Esophagus muscularis mucosa (tissue), 3 donors: ENCODE measurements at regions not wholly inside any gene's neighbourhood (a gene's known extent, or its start where the extent isn't known, plus 50 kb on each side); places are given as distances from the start of the nearest gene placed in this dataset.

Source experiments
- EP300 ChIP-seq: sonication (generic); formaldehyde crosslinking; IDR thresholded peaks from one replicate; pipeline ENCODE4 v1.6.1; 2017; ENCODE audit warnings: antibody characterized with exemption
- POLR2A ChIP-seq: fragments of 450-650 bp; IDR thresholded peaks from one replicate; pipeline ENCODE4 v1.6.1; 2017; ENCODE audit warnings: antibody characterized with exemption, moderate library complexity, mild to moderate bottlenecking, low read depth
- POLR2AphosphoS5 ChIP-seq, 2 donors: sonication (generic); formaldehyde crosslinking; IDR thresholded peaks; one replicate each; pipeline ENCODE4 v1.6.1; 2017; ENCODE audit warnings: antibody characterized with exemption in 2 of 2

GRCh38 chr2:219857751-219858150, 230.3 kb downstream of the SLC4A3 start:
- TF ChIP-seq POLR2AphosphoS5 (IDR thresholded peaks at IDR 0.05): no peak
- TF ChIP-seq EP300: no peak
- no peak for TF ChIP-seq POLR2A
